SK-N-SH (cell line): ENCODE measurements at regions not wholly inside any gene's neighbourhood (a gene's known extent, or its start where the extent isn't known, plus 50 kb on each side); places are given as distances from the start of the nearest gene placed in this dataset.

Experiments used
- CTCF ChIP-seq: fragments of 200-600 bp; sonication (generic); IDR thresholded peaks from 2 replicates; pipeline ENCODE4 v1.6.1; 2017; ENCODE audit warnings: antibody characterized with exemption, mild to moderate bottlenecking, moderate library complexity
- FOXJ3 ChIP-seq: sonication (generic); formaldehyde crosslinking; IDR thresholded peaks from 2 replicates; pipeline ENCODE4 v1.5.1; 2020; ENCODE audit warnings: mild to moderate bottlenecking, missing genetic modification reagents
- GATA2 ChIP-seq: sonication (generic); formaldehyde crosslinking; IDR thresholded peaks from 2 replicates; pipeline ENCODE4 v1.5.0; 2020; ENCODE audit warnings: mild to moderate bottlenecking, missing genetic modification reagents
- MAX ChIP-seq: IDR thresholded peaks from 2 replicates; pipeline ENCODE4 v1.4.0; 2012; ENCODE audit warnings: low read depth
- RXRA ChIP-seq: IDR thresholded peaks from 2 replicates; pipeline ENCODE4 v1.4.0; 2012; ENCODE audit warnings: low read depth, mild to moderate bottlenecking, borderline replicate concordance
- TAF1 ChIP-seq: IDR thresholded peaks from 2 replicates; pipeline ENCODE4 v1.6.1; 2012; ENCODE audit warnings: low read depth, mild to moderate bottlenecking, low read length, moderate library complexity, borderline replicate concordance
- USF2 ChIP-seq: fragments of 150-350 bp; IDR thresholded peaks from 2 replicates; pipeline ENCODE4 v1.6.1; 2017; ENCODE audit warnings: antibody characterized with exemption, low read length, low read depth, borderline replicate concordance

- TF ChIP-seq CTCF = no peak
- TF ChIP-seq USF2 = no peak
- TF ChIP-seq TAF1 = no peak
- no peak for TF ChIP-seq FOXJ3 (CRISPR knock-in tag)
- no peak for TF ChIP-seq RXRA
- no peak for TF ChIP-seq MAX
- TF ChIP-seq GATA2 = no peak
These were observed 206.2 kb downstream of the RCHY1 start for GRCh38 chr4:75308049-75308448.
